Fibroblast of the aortic adventitia (primary cell): ENCODE measurements at regions not wholly inside any gene's neighbourhood (a gene's known extent, or its start where the extent isn't known, plus 50 kb on each side); places are given as distances from the start of the nearest gene placed in this dataset.

ENCODE experiments used
- DNase-seq: peaks from one replicate; pipeline ENCODE4 v3.0.0-alpha.2; 2010; ENCODE audit warnings: low read depth
- H3K4me3 ChIP-seq: 2 replicates; pipeline ENCODE4 v1.5.1; 2011; ENCODE audit warnings: low read depth, mild to moderate bottlenecking, control low read depth, low read length, moderate library complexity
- CTCF ChIP-seq: IDR thresholded peaks from 2 replicates; pipeline ENCODE4 v1.5.1; 2011; ENCODE audit warnings: mild to moderate bottlenecking, low read length, control low read depth, inconsistent platforms; ENCODE audit not compliant: insufficient read depth

GRCh38 chr2:6168485-6168884 lies 476.3 kb downstream of the SOX11 start:
- no peak for TF ChIP-seq CTCF
- no peak overlapping the region for H3K4me3 ChIP-seq

GRCh38 chr2:6171294-6171693 lies 479.1 kb downstream of the SOX11 start:
- no peak for TF ChIP-seq CTCF
- H3K4me3 ChIP-seq = no peak overlapping the region
- DNase-seq = no peak

More at GRCh38 chr2:6168485-6168884, 476.3 kb downstream of the SOX11 start:
- no peak for DNase-seq

GRCh38 chr2:6177811-6178210 lies 485.6 kb downstream of the SOX11 start:
- no peak for DNase-seq
- H3K4me3 ChIP-seq = no peak overlapping the region
- no peak for TF ChIP-seq CTCF

- no peak for TF ChIP-seq CTCF
- DNase-seq = peak; percentile 1
- H3K4me3 ChIP-seq = no peak overlapping the region
Measured at GRCh38 chr2:6181525-6181924, 489.3 kb downstream of the SOX11 start.

- no peak for DNase-seq
- H3K4me3 ChIP-seq = no peak overlapping the region
- no peak for TF ChIP-seq CTCF
Measured at GRCh38 chr2:6181926-6182325, 489.7 kb downstream of the SOX11 start.

GRCh38 chr2:6183226-6183625 lies 491.0 kb downstream of the SOX11 start:
- no peak for TF ChIP-seq CTCF
- no peak for DNase-seq
- no peak overlapping the region for H3K4me3 ChIP-seq

GRCh38 chr2:6184532-6185292 lies 492.5 kb downstream of the SOX11 start:
- TF ChIP-seq CTCF = no peak
- no peak overlapping the region for H3K4me3 ChIP-seq
- no peak for DNase-seq
